ENCODE measurements at regions not wholly inside any gene's neighbourhood (a gene's known extent, or its start where the extent isn't known, plus 50 kb on each side); places are given as distances from the start of the nearest gene placed in this dataset.

DNA sequence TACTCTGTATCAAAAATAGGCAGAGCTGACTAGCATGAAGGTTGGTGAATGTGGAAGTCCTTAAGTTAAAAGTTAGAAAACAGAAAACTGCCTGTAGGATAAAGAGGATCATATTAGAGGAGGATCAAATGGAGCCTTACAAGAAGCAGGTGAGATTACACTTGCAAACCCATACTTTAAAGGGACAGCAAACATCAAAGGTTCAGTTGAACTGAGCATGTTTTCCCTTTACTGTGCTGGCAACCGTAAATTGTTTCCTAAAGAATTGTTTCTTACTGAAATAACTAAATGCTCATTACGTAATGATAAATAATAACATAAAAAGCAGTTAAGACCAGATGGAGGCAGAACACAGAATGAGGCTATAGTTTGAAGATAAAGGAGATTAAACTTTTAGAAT, 465.3 kb upstream of the FTMT start:
- TF ChIP-seq, protein P1, sequence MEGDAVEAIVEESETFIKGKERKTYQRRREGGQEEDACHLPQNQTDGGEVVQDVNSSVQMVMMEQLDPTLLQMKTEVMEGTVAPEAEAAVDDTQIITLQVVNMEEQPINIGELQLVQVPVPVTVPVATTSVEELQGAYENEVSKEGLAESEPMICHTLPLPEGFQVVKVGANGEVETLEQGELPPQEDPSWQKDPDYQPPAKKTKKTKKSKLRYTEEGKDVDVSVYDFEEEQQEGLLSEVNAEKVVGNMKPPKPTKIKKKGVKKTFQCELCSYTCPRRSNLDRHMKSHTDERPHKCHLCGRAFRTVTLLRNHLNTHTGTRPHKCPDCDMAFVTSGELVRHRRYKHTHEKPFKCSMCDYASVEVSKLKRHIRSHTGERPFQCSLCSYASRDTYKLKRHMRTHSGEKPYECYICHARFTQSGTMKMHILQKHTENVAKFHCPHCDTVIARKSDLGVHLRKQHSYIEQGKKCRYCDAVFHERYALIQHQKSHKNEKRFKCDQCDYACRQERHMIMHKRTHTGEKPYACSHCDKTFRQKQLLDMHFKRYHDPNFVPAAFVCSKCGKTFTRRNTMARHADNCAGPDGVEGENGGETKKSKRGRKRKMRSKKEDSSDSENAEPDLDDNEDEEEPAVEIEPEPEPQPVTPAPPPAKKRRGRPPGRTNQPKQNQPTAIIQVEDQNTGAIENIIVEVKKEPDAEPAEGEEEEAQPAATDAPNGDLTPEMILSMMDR (IDR thresholded peaks at IDR 0.05) = no peak
- TF ChIP-seq EZH2 (IDR thresholded peaks at IDR 0.05; ENCODE audit: borderline replicate concordance, insufficient read depth, low read depth, low read length, poor library complexity, severe bottlenecking) = no peak

Data from B cell (primary cell).